Osteocyte (in vitro differentiated cells): ENCODE measurements at regions not wholly inside any gene's neighbourhood (a gene's known extent, or its start where the extent isn't known, plus 50 kb on each side); places are given as distances from the start of the nearest gene placed in this dataset.

Experiments used
- DNase-seq: peaks from one replicate; pipeline ENCODE4 v3.0.0; 2021; ENCODE audit warnings: mixed read lengths; ENCODE audit not compliant: unreplicated experiment; ENCODE audit errors: extremely low spot score
- H3K27ac Mint-ChIP-seq: one replicate; pipeline ENCODE4 v1.8.0; 2021; ENCODE audit warnings: mild to moderate bottlenecking, mixed read lengths; ENCODE audit not compliant: unreplicated experiment
- H3K27me3 Mint-ChIP-seq: one replicate; pipeline ENCODE4 v1.8.0; 2021; ENCODE audit warnings: mixed read lengths; ENCODE audit not compliant: unreplicated experiment
- H3K36me3 Mint-ChIP-seq: one replicate; pipeline ENCODE4 v1.8.0; 2021; ENCODE audit warnings: mixed read lengths; ENCODE audit not compliant: unreplicated experiment
- H3K4me1 Mint-ChIP-seq: one replicate; pipeline ENCODE4 v1.8.0; 2021; ENCODE audit warnings: mixed read lengths; ENCODE audit not compliant: unreplicated experiment
- H3K4me3 Mint-ChIP-seq: one replicate; pipeline ENCODE4 v1.8.0; 2021; ENCODE audit warnings: mild to moderate bottlenecking, moderate library complexity, mixed read lengths; ENCODE audit not compliant: unreplicated experiment
- H3K9me3 Mint-ChIP-seq: one replicate; pipeline ENCODE4 v1.8.0; 2021; ENCODE audit warnings: mixed read lengths; ENCODE audit not compliant: unreplicated experiment
- TF ChIP-seq, protein P1 (sequence below): fragments of 200-600 bp; sonication (generic); IDR thresholded peaks from 2 replicates; pipeline ENCODE4 v1.5.0; 2021; ENCODE audit warnings: antibody characterized with exemption, mild to moderate bottlenecking, moderate library complexity

DNA sequence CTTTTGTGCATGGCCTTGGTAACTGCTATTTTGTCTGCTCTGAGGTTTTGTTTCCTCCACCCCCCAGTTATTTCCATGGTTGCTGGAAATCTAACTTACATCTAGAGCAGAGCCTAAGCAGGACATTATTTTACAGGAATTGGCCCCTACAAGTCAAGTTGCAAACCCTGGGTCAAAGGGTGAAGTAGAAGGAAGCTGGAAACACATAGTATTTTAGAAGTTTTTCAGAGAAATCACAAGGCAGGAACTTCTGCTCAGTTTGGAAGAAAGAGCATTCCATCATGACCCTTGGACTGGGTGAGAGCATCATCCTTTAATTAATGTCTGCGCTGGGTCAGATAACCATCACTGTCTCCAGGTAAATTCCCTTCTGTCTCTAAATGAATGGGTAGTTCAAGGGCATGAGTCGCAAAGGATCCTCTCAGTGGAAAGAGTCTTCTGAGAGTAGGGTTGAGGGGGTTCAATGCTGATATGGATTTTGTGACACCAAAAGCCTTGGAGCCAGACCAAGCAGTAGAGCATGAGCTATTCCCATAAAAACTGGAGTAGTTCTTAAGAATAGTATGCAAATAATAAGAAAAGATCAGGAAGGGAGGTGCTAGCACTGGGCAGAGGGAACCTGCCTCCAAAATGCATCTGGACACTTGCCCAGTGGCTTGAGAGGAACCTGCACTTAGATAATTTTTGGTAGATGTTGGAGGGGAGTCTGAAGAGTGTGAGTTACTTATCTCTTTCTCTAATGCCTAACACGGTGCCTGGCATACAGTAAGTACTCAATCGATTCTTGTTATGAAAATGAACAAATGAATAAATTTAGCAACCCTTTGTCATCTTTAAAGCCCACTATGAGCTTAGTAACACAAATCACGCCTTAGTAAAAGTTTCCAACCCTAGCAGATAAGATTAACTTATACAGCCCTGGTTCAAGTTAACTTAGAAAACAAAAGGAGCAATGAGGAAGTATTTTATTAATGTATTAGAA, 160.6 kb upstream of the ADO start:
- TF ChIP-seq, protein P1, sequence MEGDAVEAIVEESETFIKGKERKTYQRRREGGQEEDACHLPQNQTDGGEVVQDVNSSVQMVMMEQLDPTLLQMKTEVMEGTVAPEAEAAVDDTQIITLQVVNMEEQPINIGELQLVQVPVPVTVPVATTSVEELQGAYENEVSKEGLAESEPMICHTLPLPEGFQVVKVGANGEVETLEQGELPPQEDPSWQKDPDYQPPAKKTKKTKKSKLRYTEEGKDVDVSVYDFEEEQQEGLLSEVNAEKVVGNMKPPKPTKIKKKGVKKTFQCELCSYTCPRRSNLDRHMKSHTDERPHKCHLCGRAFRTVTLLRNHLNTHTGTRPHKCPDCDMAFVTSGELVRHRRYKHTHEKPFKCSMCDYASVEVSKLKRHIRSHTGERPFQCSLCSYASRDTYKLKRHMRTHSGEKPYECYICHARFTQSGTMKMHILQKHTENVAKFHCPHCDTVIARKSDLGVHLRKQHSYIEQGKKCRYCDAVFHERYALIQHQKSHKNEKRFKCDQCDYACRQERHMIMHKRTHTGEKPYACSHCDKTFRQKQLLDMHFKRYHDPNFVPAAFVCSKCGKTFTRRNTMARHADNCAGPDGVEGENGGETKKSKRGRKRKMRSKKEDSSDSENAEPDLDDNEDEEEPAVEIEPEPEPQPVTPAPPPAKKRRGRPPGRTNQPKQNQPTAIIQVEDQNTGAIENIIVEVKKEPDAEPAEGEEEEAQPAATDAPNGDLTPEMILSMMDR = no peak
- H3K36me3 Mint-ChIP-seq = no peaks in the 10 kb centered on the region
- H3K4me3 Mint-ChIP-seq = no peak overlapping the region
- no peak for DNase-seq
- no peak overlapping the region for H3K27ac Mint-ChIP-seq
- H3K4me1 Mint-ChIP-seq = no peaks in the 10 kb centered on the region
- peaks cover 7% of the 10 kb centered on the region for H3K27me3 Mint-ChIP-seq
- no peaks in the 10 kb centered on the region for H3K9me3 Mint-ChIP-seq

GRCh38 chr10:62647375-62648092, 157.0 kb upstream of the ADO start:
- Mint-ChIP-seq H3K4me3 (no peak overlapping the region), H3K4me1 (no peaks in the 10 kb centered on the region), H3K27me3 (peaks cover 7% of the 10 kb centered on the region), H3K36me3 (no peaks in the 10 kb centered on the region), H3K27ac (no peak overlapping the region), H3K9me3 (no peaks in the 10 kb centered on the region)
- no peak for DNase-seq
- TF ChIP-seq, protein P1 = no peak

- H3K9me3 Mint-ChIP-seq = no peaks in the 10 kb centered on the region
- no peak for DNase-seq
- H3K27ac Mint-ChIP-seq = no peak overlapping the region
- H3K4me1 Mint-ChIP-seq = no peaks in the 10 kb centered on the region
- no peaks in the 10 kb centered on the region for H3K36me3 Mint-ChIP-seq
- TF ChIP-seq, protein P1 = no peak
- peaks cover 3% of the 10 kb centered on the region for H3K27me3 Mint-ChIP-seq
- H3K4me3 Mint-ChIP-seq = no peak overlapping the region
Measured at GRCh38 chr10:62648921-62649320, 155.6 kb upstream of the ADO start.

GRCh38 chr10:62650411-62650810, 154.1 kb upstream of the ADO start:
- TF ChIP-seq, protein P1 = no peak
- peaks cover 3% of the 10 kb centered on the region for H3K27me3 Mint-ChIP-seq
- DNase-seq = no peak
- H3K4me1 Mint-ChIP-seq = no peaks in the 10 kb centered on the region
- H3K27ac Mint-ChIP-seq = no peak overlapping the region
- H3K4me3 Mint-ChIP-seq = no peak overlapping the region
- H3K36me3 Mint-ChIP-seq = no peaks in the 10 kb centered on the region
- H3K9me3 Mint-ChIP-seq = no peaks in the 10 kb centered on the region

GRCh38 chr10:62651341-62651740, 153.2 kb upstream of the ADO start:
- Mint-ChIP-seq H3K4me1 (no peaks in the 10 kb centered on the region), H3K4me3 (no peak overlapping the region), H3K27ac (no peak overlapping the region), H3K27me3 (peaks cover 3% of the 10 kb centered on the region), H3K9me3 (no peaks in the 10 kb centered on the region), H3K36me3 (no peaks in the 10 kb centered on the region)
- TF ChIP-seq, protein P1 = no peak
- DNase-seq = no peak
